ENCODE measurements at regions not wholly inside any gene's neighbourhood (a gene's known extent, or its start where the extent isn't known, plus 50 kb on each side); places are given as distances from the start of the nearest gene placed in this dataset.

- DNase-seq (ENCODE audit: low spot score in 2 of 2) (no peak), ATAC-seq (ENCODE audit: low read depth) (no peak)
- H3K36me3 Mint-ChIP-seq: no peaks in the 10 kb centered on the region
- no peak overlapping the region for H3K4me3 Mint-ChIP-seq
- H3K27ac Mint-ChIP-seq: no peak overlapping the region
- H3K27me3 Mint-ChIP-seq: peaks cover 14% of the 10 kb centered on the region
- no peaks in the 10 kb centered on the region for H3K9me3 Mint-ChIP-seq
- no peaks in the 10 kb centered on the region for H3K4me1 Mint-ChIP-seq
Observed at GRCh38 chr1:30253807-30254440, 469.5 kb downstream of the MATN1 start.

DNA sequence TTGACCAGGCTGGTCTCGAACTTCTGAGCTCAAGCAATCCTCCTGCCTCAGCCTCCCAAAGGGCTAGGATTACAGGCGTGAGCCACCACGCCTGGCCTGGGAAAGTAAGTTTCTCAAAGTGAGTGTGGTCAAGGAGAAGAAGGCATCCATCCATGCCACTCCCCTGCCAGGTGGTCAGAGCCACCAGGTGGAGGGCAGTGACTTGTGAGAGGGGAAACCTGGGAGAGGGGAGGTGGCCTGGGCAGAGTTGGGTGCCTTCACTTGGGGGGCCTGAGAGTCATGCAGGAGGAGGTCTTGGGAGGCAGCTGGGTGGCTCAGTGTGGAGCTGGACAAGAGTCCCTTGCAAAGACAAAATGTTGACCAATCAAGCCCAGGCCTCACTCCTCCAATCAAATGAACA is 470.0 kb downstream of the MATN1 start:
- H3K27ac Mint-ChIP-seq: no peak overlapping the region

GRCh38 chr1:30250984-30251850 is 472.2 kb downstream of the MATN1 start:
- no peaks in the 10 kb centered on the region for H3K9me3 Mint-ChIP-seq
- no peak overlapping the region for H3K27ac Mint-ChIP-seq
- ATAC-seq (ENCODE audit: low read depth): no peak
- no peak overlapping the region for H3K4me3 Mint-ChIP-seq
- no peak for DNase-seq (ENCODE audit: low spot score in 2 of 2)
- H3K4me1 Mint-ChIP-seq: no peaks in the 10 kb centered on the region
- H3K27me3 Mint-ChIP-seq: peaks cover 9% of the 10 kb centered on the region
- H3K36me3 Mint-ChIP-seq: no peaks in the 10 kb centered on the region

More for the DNA sequence above, 470.0 kb downstream of the MATN1 start:
- Mint-ChIP-seq H3K9me3 (no peaks in the 10 kb centered on the region), H3K27me3 (peaks cover 9% of the 10 kb centered on the region), H3K4me3 (no peak overlapping the region), H3K36me3 (no peaks in the 10 kb centered on the region), H3K4me1 (no peaks in the 10 kb centered on the region)
- ATAC-seq (ENCODE audit: low read depth) (no peak), DNase-seq (ENCODE audit: low spot score in 2 of 2) (no peak)

- Mint-ChIP-seq H3K27me3 (peaks cover 11% of the 10 kb centered on the region), H3K27ac (no peak overlapping the region), H3K4me1 (no peaks in the 10 kb centered on the region), H3K4me3 (no peak overlapping the region), H3K9me3 (no peaks in the 10 kb centered on the region), H3K36me3 (no peaks in the 10 kb centered on the region)
- DNase-seq (ENCODE audit: low spot score in 2 of 2) (no peak), ATAC-seq (ENCODE audit: low read depth) (no peak)
Observed at GRCh38 chr1:30250338-30250983, 472.9 kb downstream of the MATN1 start.

GRCh38 chr1:30249446-30250337 is 473.7 kb downstream of the MATN1 start:
- DNase-seq (ENCODE audit: low spot score in 2 of 2) (no peak), ATAC-seq (ENCODE audit: low read depth) (no peak)
- Mint-ChIP-seq H3K27ac (no peak overlapping the region), H3K4me3 (no peak overlapping the region), H3K9me3 (no peaks in the 10 kb centered on the region), H3K27me3 (peaks cover 11% of the 10 kb centered on the region), H3K36me3 (no peaks in the 10 kb centered on the region), H3K4me1 (no peaks in the 10 kb centered on the region)

DNA sequence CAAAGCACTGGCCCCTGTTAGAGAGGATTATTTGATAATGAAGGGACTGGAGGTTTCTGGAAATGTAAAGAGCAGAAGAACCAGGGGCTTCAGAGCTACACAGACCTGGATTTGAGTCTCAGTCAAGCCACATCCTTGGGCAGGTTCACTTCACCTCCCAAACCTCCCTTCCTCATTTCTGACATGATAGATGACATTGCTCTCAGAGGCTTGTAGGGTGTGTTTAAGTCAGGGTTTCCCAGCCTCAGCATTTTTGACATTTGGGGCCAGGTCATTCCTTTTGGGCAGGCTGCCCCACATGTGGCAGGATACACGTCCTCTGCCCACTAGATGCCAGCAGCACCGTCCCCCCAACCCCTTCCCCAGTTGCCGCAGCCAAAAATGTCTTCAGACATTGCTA is 474.6 kb downstream of the MATN1 start:
- ATAC-seq (ENCODE audit: low read depth) (no peak), DNase-seq (ENCODE audit: low spot score in 2 of 2) (no peak)
- no peak overlapping the region for H3K4me3 Mint-ChIP-seq
- H3K9me3 Mint-ChIP-seq: no peaks in the 10 kb centered on the region
- H3K27me3 Mint-ChIP-seq: peaks cover 9% of the 10 kb centered on the region
- no peak overlapping the region for H3K27ac Mint-ChIP-seq
- no peaks in the 10 kb centered on the region for H3K36me3 Mint-ChIP-seq
- no peaks in the 10 kb centered on the region for H3K4me1 Mint-ChIP-seq

GRCh38 chr1:30248373-30248772 is 475.0 kb downstream of the MATN1 start:
- no peaks in the 10 kb centered on the region for H3K9me3 Mint-ChIP-seq
- no peak overlapping the region for H3K27ac Mint-ChIP-seq
- no peaks in the 10 kb centered on the region for H3K36me3 Mint-ChIP-seq
- no peaks in the 10 kb centered on the region for H3K4me1 Mint-ChIP-seq
- H3K27me3 Mint-ChIP-seq: peaks cover 8% of the 10 kb centered on the region
- DNase-seq (ENCODE audit: low spot score in 2 of 2) (no peak), ATAC-seq (ENCODE audit: low read depth) (no peak)
- H3K4me3 Mint-ChIP-seq: no peak overlapping the region

DNA sequence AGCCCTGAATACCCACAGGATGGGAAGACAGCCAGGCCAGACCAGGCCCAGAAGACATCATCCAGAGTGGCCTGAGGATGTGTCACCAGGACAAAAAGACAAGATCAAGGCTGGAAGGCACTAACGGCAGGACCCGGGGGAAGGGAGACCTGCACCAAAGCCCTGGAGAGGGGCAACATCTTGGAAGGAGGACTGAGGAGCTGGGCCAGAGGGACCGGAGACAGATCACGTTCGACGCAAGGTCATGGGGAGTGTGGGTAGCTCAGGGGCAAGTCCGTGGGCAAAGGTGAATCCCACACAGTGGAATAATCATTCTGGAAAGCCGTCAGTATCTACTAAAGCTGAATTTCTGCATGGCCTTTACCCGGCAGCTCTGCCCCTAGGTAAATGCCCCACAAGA is 478.6 kb downstream of the MATN1 start:
- Mint-ChIP-seq H3K27ac (no peak overlapping the region), H3K36me3 (no peaks in the 10 kb centered on the region), H3K4me1 (no peaks in the 10 kb centered on the region), H3K9me3 (no peaks in the 10 kb centered on the region), H3K4me3 (no peak overlapping the region), H3K27me3 (peaks cover 13% of the 10 kb centered on the region)
- DNase-seq (ENCODE audit: low spot score in 2 of 2): no peak
- ATAC-seq (ENCODE audit: low read depth): no peak

GRCh38 chr1:30242722-30243457 is 480.5 kb downstream of the MATN1 start:
- ATAC-seq (ENCODE audit: low read depth) (no peak), DNase-seq (ENCODE audit: low spot score in 2 of 2) (no peak)
- peaks cover 1% of the 10 kb centered on the region for H3K9me3 Mint-ChIP-seq
- H3K4me3 Mint-ChIP-seq: no peak overlapping the region
- H3K4me1 Mint-ChIP-seq: no peaks in the 10 kb centered on the region
- peaks cover 18% of the 10 kb centered on the region for H3K27me3 Mint-ChIP-seq
- no peak overlapping the region for H3K27ac Mint-ChIP-seq
- H3K36me3 Mint-ChIP-seq: no peaks in the 10 kb centered on the region

DNA sequence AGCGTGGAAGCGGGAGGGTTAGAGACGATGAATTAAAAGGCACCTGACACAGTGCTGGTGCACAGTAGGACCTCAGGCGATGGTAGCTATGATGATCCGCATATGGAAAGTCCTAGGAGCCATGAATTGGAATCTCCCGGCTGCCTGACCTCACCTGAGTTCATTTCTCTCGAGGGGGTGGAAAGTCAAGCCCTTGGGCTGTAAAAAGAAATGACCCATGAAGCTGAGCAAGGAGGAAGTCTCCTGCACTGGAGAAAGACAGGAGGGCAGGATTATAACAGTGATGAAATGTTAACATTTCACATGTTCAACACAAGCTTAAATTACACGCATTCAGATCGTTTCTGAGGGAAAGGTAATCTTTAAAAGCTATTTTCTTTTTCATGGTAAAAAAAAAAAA is 481.2 kb downstream of the MATN1 start:
- H3K27ac Mint-ChIP-seq: no peak overlapping the region
- no peaks in the 10 kb centered on the region for H3K36me3 Mint-ChIP-seq
- H3K4me1 Mint-ChIP-seq: no peaks in the 10 kb centered on the region
- H3K27me3 Mint-ChIP-seq: peaks cover 18% of the 10 kb centered on the region
- no peak overlapping the region for H3K4me3 Mint-ChIP-seq
- ATAC-seq (ENCODE audit: low read depth) (no peak), DNase-seq (ENCODE audit: low spot score in 2 of 2) (no peak)
- peaks cover 1% of the 10 kb centered on the region for H3K9me3 Mint-ChIP-seq

- H3K9me3 Mint-ChIP-seq: peaks cover 1% of the 10 kb centered on the region
- no peaks in the 10 kb centered on the region for H3K36me3 Mint-ChIP-seq
Observed at GRCh38 chr1:30241681-30242080, 481.7 kb downstream of the MATN1 start.

GRCh38 chr1:30234091-30234490 is 489.3 kb downstream of the MATN1 start:
- Mint-ChIP-seq H3K27ac (no peak overlapping the region), H3K4me3 (no peak overlapping the region), H3K36me3 (no peaks in the 10 kb centered on the region), H3K9me3 (peaks cover 1% of the 10 kb centered on the region), H3K27me3 (peaks cover 8% of the 10 kb centered on the region), H3K4me1 (no peaks in the 10 kb centered on the region)
- no peak for DNase-seq (ENCODE audit: low spot score in 2 of 2)
- no peak for ATAC-seq (ENCODE audit: low read depth)

More at GRCh38 chr1:30241681-30242080, 481.7 kb downstream of the MATN1 start:
- DNase-seq (ENCODE audit: low spot score in 2 of 2): no peak
- no peaks in the 10 kb centered on the region for H3K4me1 Mint-ChIP-seq
- peaks cover 18% of the 10 kb centered on the region for H3K27me3 Mint-ChIP-seq
- H3K27ac Mint-ChIP-seq: no peak overlapping the region
- H3K4me3 Mint-ChIP-seq: no peak overlapping the region
- no peak for ATAC-seq (ENCODE audit: low read depth)

GRCh38 chr1:30232288-30232899 is 491.0 kb downstream of the MATN1 start:
- Mint-ChIP-seq H3K9me3 (no peaks in the 10 kb centered on the region), H3K27me3 (peaks cover 5% of the 10 kb centered on the region), H3K36me3 (no peaks in the 10 kb centered on the region), H3K4me1 (no peaks in the 10 kb centered on the region), H3K4me3 (no peak overlapping the region), H3K27ac (no peak overlapping the region)
- DNase-seq (ENCODE audit: low spot score in 2 of 2): no peak
- ATAC-seq (ENCODE audit: low read depth): no peak

Data from memory B cell (primary cell).